GM19351 (cell line): ENCODE measurements at regions not wholly inside any gene's neighbourhood (a gene's known extent, or its start where the extent isn't known, plus 50 kb on each side); places are given as distances from the start of the nearest gene placed in this dataset.
"Not testable (repeated sequence)": the region's sequence is repeated elsewhere in the genome, so short reads cannot be mapped to it uniquely, and the experiment has no call there.

Experiments used
- ATAC-seq: cut with Tn5 transposase; IDR thresholded peaks from one replicate; pipeline ENCODE4 v1.9.1; 2021; ENCODE audit warnings: mild to moderate bottlenecking, moderate library complexity; ENCODE audit not compliant: unreplicated experiment

- no peak for ATAC-seq
Measured at GRCh38 chr14:105894125-105894977, 368.0 kb downstream of the TMEM121 start.

GRCh38 chr14:105894978-105895881 is 368.8 kb downstream of the TMEM121 start:
- no peak for ATAC-seq

GRCh38 chr14:105896206-105896605 is 369.8 kb downstream of the TMEM121 start:
- not testable (repeated sequence) for ATAC-seq

GRCh38 chr14:105896961-105897724 is 370.8 kb downstream of the TMEM121 start:
- ATAC-seq: not testable (repeated sequence)

GRCh38 chr14:105897725-105898113 is 371.3 kb downstream of the TMEM121 start:
- ATAC-seq: no peak

GRCh38 chr14:105898482-105899010 is 372.2 kb downstream of the TMEM121 start:
- no peak for ATAC-seq

GRCh38 chr14:105899071-105899641 is 372.8 kb downstream of the TMEM121 start:
- ATAC-seq: no peak

- ATAC-seq: no peak
Measured at GRCh38 chr14:105899657-105900397, 373.4 kb downstream of the TMEM121 start.

GRCh38 chr14:105900398-105901160 is 374.2 kb downstream of the TMEM121 start:
- no peak for ATAC-seq

GRCh38 chr14:105901226-105901625 is 374.8 kb downstream of the TMEM121 start:
- no peak for ATAC-seq

- ATAC-seq: no peak
Measured at GRCh38 chr14:105902131-105902898, 375.9 kb downstream of the TMEM121 start.

- ATAC-seq: not testable (repeated sequence)
Measured at GRCh38 chr14:105902899-105903165, 376.4 kb downstream of the TMEM121 start.

- ATAC-seq: no peak
Measured at GRCh38 chr14:105903971-105904370, 377.6 kb downstream of the TMEM121 start.

GRCh38 chr14:105904379-105904778 is 378.0 kb downstream of the TMEM121 start:
- ATAC-seq: no peak

- no peak for ATAC-seq
Measured at GRCh38 chr14:105905456-105905855, 379.1 kb downstream of the TMEM121 start.

GRCh38 chr14:105907276-105907675 is 380.9 kb downstream of the TMEM121 start:
- ATAC-seq: no peak

GRCh38 chr14:105908006-105908405 is 381.6 kb downstream of the TMEM121 start:
- no peak for ATAC-seq

GRCh38 chr14:105908481-105908911 is 382.1 kb downstream of the TMEM121 start:
- no peak for ATAC-seq
